Endothelial cell (in vitro differentiated cells): ENCODE measurements at regions not wholly inside any gene's neighbourhood (a gene's known extent, or its start where the extent isn't known, plus 50 kb on each side); places are given as distances from the start of the nearest gene placed in this dataset.
"Not testable (repeated sequence)": the region's sequence is repeated elsewhere in the genome, so short reads cannot be mapped to it uniquely, and the experiment has no call there.

Experiments used
- DNase-seq: peaks from one replicate; pipeline ENCODE4 v3.0.0; 2021; ENCODE audit warnings: low spot score
- H3K27ac Mint-ChIP-seq: one replicate; pipeline ENCODE4 v1.8.0; 2021; ENCODE audit warnings: mixed read lengths, inconsistent platforms; ENCODE audit not compliant: unreplicated experiment
- H3K27me3 Mint-ChIP-seq: one replicate; pipeline ENCODE4 v1.8.0; 2021; ENCODE audit warnings: mild to moderate bottlenecking, moderate library complexity, mixed read lengths, inconsistent platforms; ENCODE audit not compliant: unreplicated experiment
- H3K36me3 Mint-ChIP-seq: one replicate; pipeline ENCODE4 v1.8.0; 2021; ENCODE audit warnings: mild to moderate bottlenecking, low read depth, mixed read lengths, inconsistent platforms; ENCODE audit not compliant: unreplicated experiment
- H3K4me1 Mint-ChIP-seq: one replicate; pipeline ENCODE4 v1.8.0; 2021; ENCODE audit warnings: mild to moderate bottlenecking, mixed read lengths, inconsistent platforms; ENCODE audit not compliant: unreplicated experiment
- H3K4me3 Mint-ChIP-seq: one replicate; pipeline ENCODE4 v1.8.0; 2021; ENCODE audit warnings: mild to moderate bottlenecking, mixed read lengths, inconsistent platforms; ENCODE audit not compliant: unreplicated experiment
- H3K9me3 Mint-ChIP-seq: one replicate; pipeline ENCODE4 v1.8.0; 2021; ENCODE audit warnings: mixed read lengths, inconsistent platforms; ENCODE audit not compliant: unreplicated experiment
- CTCF ChIP-seq: fragments of 200-600 bp; sonication (generic); IDR thresholded peaks from one replicate; pipeline ENCODE4 v1.5.0; 2021; ENCODE audit warnings: antibody characterized with exemption; ENCODE audit not compliant: unreplicated experiment

GRCh38 chrX:14997271-14997670 is 124.0 kb downstream of the MOSPD2 start:
- H3K27ac Mint-ChIP-seq = no peak overlapping the region
- no peak for DNase-seq
- no peaks in the 10 kb centered on the region for H3K27me3 Mint-ChIP-seq
- H3K36me3 Mint-ChIP-seq = no peaks in the 10 kb centered on the region
- H3K9me3 Mint-ChIP-seq = no peaks in the 10 kb centered on the region
- no peak for TF ChIP-seq CTCF
- no peaks in the 10 kb centered on the region for H3K4me1 Mint-ChIP-seq
- H3K4me3 Mint-ChIP-seq = no peak overlapping the region

- H3K27me3 Mint-ChIP-seq, H3K36me3 Mint-ChIP-seq, H3K9me3 Mint-ChIP-seq, DNase-seq, H3K27ac Mint-ChIP-seq, H3K4me1 Mint-ChIP-seq, H3K4me3 Mint-ChIP-seq: not testable (repeated sequence)
Measured at GRCh38 chrX:14984425-14984824, 111.2 kb downstream of the MOSPD2 start.
